ENCODE measurements at regions not wholly inside any gene's neighbourhood (a gene's known extent, or its start where the extent isn't known, plus 50 kb on each side); places are given as distances from the start of the nearest gene placed in this dataset.

DNA sequence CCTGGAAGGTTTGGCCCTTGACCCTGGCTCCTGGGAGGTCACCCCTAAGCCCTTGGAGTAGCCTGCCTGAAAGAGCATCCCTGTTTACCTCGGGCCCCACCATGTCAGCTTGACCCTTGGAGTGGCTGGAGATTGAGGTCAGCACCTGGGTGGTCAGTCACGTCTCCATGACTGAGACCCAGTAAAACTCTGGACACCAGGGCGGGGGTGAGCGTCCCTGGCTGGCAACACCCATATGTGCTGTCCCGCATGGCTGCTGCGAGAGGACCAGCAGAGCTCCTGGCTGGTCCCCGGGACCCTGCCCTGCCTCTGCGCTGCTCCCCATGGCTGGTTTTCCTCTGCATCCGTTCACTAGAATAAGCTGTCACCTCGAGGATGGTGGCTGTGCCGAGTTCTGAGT, 91.2 kb downstream of the RBFOX3 start:
- Histone ChIP-seq H3K36me3 (ENCODE audit: control insufficient read depth, insufficient read depth, low read length) (no peaks in the 10 kb centered on the region), H3K27ac (ENCODE audit: low read length) (no peak overlapping the region), H3K4me1 (ENCODE audit: control insufficient read depth, insufficient read depth, low read length) (no peaks in the 10 kb centered on the region), H3K9me3 (ENCODE audit: control insufficient read depth, insufficient read depth, low read depth, low read length) (no peaks in the 10 kb centered on the region), H3K4me3 (ENCODE audit: low read depth in 2 of 2, low read length in 2 of 2) (no peak overlapping the region), H3K27me3 (ENCODE audit: control insufficient read depth, insufficient read depth, low read length) (peaks cover 17% of the 10 kb centered on the region)
- CTCF ChIA-PET = no interaction called here
- DNase-seq (ENCODE audit: low read depth, low spot score) = no peak
- in situ Hi-C loops (cut with HindIII; ENCODE audit: low pct_unique_long_range_greater_than_20kb, low sequenced_read_pairs) (no loop called here), intact Hi-C loops (cut with micrococcal nuclease; ENCODE audit: unreplicated experiment) (no loop called here)
- TF ChIP-seq TCF7L2 (IDR thresholded peaks at IDR 0.05; ENCODE audit: low read depth, low read length) = no peak
- TF ChIP-seq POLR2AphosphoS5 (IDR thresholded peaks at IDR 0.05; ENCODE audit: low read depth, low read length) = no peak
- TF ChIP-seq, protein P1, sequence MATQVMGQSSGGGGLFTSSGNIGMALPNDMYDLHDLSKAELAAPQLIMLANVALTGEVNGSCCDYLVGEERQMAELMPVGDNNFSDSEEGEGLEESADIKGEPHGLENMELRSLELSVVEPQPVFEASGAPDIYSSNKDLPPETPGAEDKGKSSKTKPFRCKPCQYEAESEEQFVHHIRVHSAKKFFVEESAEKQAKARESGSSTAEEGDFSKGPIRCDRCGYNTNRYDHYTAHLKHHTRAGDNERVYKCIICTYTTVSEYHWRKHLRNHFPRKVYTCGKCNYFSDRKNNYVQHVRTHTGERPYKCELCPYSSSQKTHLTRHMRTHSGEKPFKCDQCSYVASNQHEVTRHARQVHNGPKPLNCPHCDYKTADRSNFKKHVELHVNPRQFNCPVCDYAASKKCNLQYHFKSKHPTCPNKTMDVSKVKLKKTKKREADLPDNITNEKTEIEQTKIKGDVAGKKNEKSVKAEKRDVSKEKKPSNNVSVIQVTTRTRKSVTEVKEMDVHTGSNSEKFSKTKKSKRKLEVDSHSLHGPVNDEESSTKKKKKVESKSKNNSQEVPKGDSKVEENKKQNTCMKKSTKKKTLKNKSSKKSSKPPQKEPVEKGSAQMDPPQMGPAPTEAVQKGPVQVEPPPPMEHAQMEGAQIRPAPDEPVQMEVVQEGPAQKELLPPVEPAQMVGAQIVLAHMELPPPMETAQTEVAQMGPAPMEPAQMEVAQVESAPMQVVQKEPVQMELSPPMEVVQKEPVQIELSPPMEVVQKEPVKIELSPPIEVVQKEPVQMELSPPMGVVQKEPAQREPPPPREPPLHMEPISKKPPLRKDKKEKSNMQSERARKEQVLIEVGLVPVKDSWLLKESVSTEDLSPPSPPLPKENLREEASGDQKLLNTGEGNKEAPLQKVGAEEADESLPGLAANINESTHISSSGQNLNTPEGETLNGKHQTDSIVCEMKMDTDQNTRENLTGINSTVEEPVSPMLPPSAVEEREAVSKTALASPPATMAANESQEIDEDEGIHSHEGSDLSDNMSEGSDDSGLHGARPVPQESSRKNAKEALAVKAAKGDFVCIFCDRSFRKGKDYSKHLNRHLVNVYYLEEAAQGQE (IDR thresholded peaks at IDR 0.05; ENCODE audit: insufficient read depth in 1 of 2, low read depth in 2 of 2, low read length in 1 of 2) = no peak
- TF ChIP-seq, protein P2, sequence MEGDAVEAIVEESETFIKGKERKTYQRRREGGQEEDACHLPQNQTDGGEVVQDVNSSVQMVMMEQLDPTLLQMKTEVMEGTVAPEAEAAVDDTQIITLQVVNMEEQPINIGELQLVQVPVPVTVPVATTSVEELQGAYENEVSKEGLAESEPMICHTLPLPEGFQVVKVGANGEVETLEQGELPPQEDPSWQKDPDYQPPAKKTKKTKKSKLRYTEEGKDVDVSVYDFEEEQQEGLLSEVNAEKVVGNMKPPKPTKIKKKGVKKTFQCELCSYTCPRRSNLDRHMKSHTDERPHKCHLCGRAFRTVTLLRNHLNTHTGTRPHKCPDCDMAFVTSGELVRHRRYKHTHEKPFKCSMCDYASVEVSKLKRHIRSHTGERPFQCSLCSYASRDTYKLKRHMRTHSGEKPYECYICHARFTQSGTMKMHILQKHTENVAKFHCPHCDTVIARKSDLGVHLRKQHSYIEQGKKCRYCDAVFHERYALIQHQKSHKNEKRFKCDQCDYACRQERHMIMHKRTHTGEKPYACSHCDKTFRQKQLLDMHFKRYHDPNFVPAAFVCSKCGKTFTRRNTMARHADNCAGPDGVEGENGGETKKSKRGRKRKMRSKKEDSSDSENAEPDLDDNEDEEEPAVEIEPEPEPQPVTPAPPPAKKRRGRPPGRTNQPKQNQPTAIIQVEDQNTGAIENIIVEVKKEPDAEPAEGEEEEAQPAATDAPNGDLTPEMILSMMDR (IDR thresholded peaks at IDR 0.05) = no peak
- TF ChIP-seq SIN3A (IDR thresholded peaks at IDR 0.05; ENCODE audit: borderline replicate concordance, insufficient read depth, low read depth, low read length) = no peak
- POLR2A ChIA-PET = interaction anchor here (0.6 kb wide), 1 partner anchor 1623 kb away, joined by 7 read pairs; no protein-coding TSS in a partner anchor
- no peak for ATAC-seq
- BruUV-seq (replicated peaks) = no TSS peak

DNA sequence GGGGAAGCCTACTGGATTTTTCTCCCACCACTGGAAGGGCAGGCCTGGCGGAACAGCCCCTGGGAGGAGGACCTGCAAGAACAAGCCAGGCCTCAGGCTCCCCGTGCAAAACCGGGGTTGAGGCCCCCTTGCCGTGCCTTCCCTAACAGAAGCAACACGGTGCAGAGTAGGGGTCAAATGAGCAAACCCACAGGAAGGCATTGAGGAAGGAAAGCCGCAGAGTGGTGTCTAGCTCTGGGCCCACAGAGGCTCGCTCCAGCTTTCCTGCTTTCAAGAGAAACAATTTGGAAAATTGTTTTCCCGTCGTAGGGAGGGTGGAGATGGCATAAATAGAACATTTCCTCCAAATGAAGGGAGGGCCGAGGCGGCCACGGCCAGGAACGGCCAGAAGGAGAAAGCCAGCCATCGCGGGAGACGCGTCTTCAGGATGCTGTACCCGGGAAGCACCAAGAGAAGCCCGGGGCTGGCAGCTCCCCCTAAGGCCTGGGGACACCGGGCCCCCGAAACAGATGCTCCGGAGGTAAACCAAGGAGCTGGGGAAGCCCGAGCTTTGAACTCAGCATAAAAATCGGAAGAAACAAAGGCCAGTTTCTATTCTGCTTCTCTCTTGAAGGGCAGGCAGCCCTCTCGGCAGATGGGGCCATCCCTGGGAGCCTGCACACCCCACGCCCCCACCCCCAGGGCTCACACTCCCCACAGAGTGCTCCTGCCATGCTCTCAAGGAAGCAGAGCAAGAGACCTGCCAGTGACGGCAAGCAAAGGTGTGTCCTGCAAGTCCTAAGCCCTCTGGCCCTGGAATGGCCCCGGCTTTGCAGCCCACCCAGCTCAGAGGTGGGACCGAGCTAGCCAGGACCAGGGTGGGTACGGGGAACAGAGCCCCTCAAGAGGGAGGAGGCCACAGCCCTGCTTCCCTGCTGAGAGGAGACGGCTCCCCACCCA, 92.0 kb downstream of the RBFOX3 start:
- Histone ChIP-seq H3K4me1 (ENCODE audit: control insufficient read depth, insufficient read depth, low read length) (no peaks in the 10 kb centered on the region), H3K27ac (ENCODE audit: low read length) (no peak overlapping the region), H3K9me3 (ENCODE audit: control insufficient read depth, insufficient read depth, low read depth, low read length) (no peaks in the 10 kb centered on the region), H3K27me3 (ENCODE audit: control insufficient read depth, insufficient read depth, low read length) (peaks cover 9% of the 10 kb centered on the region), H3K4me3 (ENCODE audit: low read depth in 2 of 2, low read length in 2 of 2) (no peak overlapping the region), H3K36me3 (ENCODE audit: control insufficient read depth, insufficient read depth, low read length) (no peaks in the 10 kb centered on the region)
- no peak for DNase-seq (ENCODE audit: low read depth, low spot score)
- intact Hi-C loops (cut with micrococcal nuclease; ENCODE audit: unreplicated experiment) = no loop called here
- ATAC-seq = no peak
- CTCF ChIA-PET = interaction anchor here (0.5 kb wide), 1 partner anchor 26 kb away, joined by 3 read pairs; no protein-coding TSS in a partner anchor
- BruUV-seq (replicated peaks) = no TSS peak
- in situ Hi-C loops (cut with HindIII; ENCODE audit: low pct_unique_long_range_greater_than_20kb, low sequenced_read_pairs) = no loop called here
- TF ChIP-seq, protein P2 (IDR thresholded peaks at IDR 0.05) = no peak
- TF ChIP-seq POLR2AphosphoS5 (IDR thresholded peaks at IDR 0.05; ENCODE audit: low read depth, low read length) (no peak), SIN3A (IDR thresholded peaks at IDR 0.05; ENCODE audit: borderline replicate concordance, insufficient read depth, low read depth, low read length) (no peak), TCF7L2 (IDR thresholded peaks at IDR 0.05; ENCODE audit: low read depth, low read length) (no peak)
- TF ChIP-seq, protein P1 (IDR thresholded peaks at IDR 0.05; ENCODE audit: insufficient read depth in 1 of 2, low read depth in 2 of 2, low read length in 1 of 2) = no peak
- POLR2A ChIA-PET = interaction anchor here (0.6 kb wide), 1 partner anchor 1622 kb away, joined by 7 read pairs; no protein-coding TSS in a partner anchor
